HG03565 (cell line): ENCODE measurements at regions not wholly inside any gene's neighbourhood (a gene's known extent, or its start where the extent isn't known, plus 50 kb on each side); places are given as distances from the start of the nearest gene placed in this dataset.
"Not testable (repeated sequence)": the region's sequence is repeated elsewhere in the genome, so short reads cannot be mapped to it uniquely, and the experiment has no call there.

Experiments
- ATAC-seq: cut with Tn5 transposase; IDR thresholded peaks from one replicate; pipeline ENCODE4 v1.9.1; 2021; ENCODE audit warnings: mild to moderate bottlenecking, moderate library complexity; ENCODE audit not compliant: unreplicated experiment

GRCh38 chr6:145116591-145117178 is 618.6 kb downstream of the EPM2A start:
- ATAC-seq, result no peak

DNA sequence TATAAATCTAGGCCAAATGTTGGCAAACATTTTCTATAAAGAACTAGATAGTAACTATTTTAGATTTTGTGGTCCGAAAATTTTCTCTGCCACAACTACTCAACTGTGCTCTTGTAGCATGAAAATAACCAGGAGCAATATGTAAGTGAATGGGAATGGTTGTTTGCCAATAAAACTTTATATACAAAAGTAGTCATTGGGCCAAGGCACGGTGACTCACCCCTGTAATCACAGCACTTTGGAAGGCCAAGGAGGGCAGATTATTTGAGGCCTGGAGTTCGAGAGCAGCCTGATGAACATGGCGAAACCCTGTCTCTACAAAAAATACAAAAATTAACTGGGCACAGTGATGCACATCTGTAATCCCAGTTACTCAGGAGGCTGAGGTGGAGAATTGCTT is 617.1 kb downstream of the EPM2A start:
- ATAC-seq, result no peak

GRCh38 chr6:145119081-145119480 is 616.2 kb downstream of the EPM2A start:
- no peak for ATAC-seq

DNA sequence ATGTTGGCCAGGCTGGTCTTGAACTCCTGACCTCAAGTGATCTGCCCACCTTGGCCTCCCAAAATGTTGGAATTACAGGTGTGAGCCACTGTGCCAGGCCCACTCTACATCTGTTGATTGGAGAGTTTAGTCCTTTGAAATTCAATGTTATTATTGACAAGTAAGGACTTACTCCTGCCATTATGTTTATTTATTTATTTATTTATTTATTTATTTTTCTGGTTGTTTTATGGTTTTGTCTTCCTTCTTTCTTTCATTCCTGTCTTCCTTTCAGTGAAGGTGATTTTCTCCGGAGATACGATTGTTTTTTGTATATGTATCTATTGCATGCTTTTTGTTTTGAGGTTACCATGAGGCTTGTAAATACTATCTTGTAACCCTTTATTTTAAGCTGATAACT is 602.6 kb downstream of the EPM2A start:
- no peak for ATAC-seq

DNA sequence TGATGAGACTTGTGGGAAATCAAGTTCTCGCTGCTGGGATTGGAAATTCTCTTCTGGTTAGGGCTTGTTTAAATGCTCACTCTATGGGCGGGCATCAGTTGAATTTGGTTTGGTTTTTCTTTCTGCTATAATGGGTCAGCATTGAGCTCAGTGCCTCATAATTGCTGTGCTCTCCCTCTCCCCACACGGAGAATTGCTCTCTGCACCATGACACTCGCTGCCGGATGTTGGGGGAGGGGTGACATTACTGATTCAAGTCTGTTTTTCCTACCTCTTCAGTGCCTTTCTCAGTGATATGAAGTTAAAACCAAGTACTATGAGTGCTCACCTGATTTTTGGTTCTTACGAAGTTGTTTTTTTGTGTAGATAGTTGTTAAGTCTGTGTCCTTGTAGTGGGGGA is 599.6 kb downstream of the EPM2A start:
- ATAC-seq, result no peak

GRCh38 chr6:145137425-145137824 is 597.9 kb downstream of the EPM2A start:
- ATAC-seq, result no peak

- ATAC-seq, result no peak
Measured at GRCh38 chr6:145138469-145139139, 596.7 kb downstream of the EPM2A start.

DNA sequence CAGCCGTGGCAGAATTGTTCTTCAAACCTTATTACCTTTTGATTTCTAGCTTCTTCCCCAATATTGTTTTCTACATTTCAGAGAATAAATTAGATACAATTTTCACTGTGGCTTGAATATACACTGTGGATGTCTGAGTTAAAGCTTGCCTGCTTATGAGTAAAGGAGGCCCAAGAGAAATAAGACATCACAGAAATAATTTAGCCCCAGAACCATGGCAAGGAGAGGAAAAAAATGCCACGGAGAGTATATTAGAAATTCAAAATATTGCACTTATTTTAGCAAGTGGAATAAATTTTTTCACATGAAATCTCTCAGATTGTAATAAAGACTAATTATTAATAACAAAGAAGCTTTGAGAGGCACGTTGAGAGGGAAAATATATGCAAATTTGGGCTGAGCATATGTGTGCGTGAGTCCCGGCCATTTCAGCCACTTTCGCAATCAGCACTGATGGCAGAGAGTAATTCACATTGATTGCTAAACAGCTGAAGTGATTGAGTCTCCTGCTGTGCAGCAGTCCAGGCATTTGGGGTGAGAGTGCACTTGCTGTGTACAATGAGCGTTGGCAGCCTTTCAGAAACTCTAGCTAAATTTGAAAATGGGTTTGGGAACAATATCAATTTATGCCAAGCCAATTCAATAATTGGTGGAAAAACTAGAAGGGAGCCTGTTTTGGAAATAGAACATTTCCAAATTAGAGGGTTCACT is 596.0 kb downstream of the EPM2A start:
- no peak for ATAC-seq

DNA sequence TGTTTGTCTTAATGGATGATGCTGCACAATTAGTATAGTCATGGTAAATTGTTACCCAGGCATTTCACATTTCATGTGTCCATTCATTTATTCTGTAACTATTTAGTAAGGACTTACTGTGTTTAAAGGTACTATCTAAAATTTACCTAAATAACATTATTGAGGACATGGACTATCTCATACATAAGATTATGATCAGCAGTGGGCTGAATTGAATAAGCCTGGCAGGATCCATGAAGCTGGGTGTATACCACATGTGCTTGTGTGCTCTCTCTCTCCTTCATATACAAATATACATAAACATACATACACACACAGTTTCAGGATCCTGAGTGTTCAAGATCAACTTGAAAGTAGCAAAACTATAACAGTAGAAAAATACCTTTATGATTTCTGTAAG is 595.4 kb downstream of the EPM2A start:
- no peak for ATAC-seq

DNA sequence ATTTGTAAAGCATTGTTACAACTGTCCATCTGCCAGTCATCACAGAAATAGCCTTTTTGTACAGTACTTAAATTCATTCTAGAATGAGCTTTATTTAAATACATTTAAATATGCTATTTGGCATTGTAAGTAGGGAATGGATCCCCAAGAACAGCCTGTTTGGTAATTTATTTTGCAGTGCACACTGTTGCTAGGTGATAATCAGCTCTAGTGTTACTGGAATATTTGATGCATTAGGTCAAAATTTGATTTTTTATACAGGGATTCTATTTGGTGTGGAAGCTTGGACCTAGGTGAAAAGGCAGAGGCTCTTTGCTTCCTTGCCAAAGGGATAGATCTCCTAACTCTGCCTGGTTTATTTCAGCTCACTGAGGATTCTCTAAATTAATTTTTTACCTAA is 593.7 kb downstream of the EPM2A start:
- ATAC-seq, result no peak

- ATAC-seq, result no peak
Measured at GRCh38 chr6:145142958-145143357, 592.4 kb downstream of the EPM2A start.

DNA sequence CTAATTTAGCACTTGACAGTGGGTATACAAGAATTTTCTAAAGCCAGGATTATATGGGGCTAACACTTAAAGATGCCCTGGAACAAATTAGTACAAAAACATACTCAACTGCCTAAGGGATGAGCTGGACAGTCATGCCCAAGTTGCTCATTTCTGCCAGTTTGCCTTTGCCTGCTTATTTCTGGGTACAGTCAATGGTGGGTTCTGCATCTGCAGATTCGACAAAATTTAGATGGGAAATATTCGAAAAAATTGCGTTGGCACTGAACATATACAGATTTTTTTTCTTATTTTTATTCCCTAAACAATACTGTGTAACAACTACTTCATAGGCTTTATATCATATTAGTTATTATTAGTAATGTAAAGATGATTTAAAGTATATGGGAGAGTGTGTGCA is 591.9 kb downstream of the EPM2A start:
- no peak for ATAC-seq

DNA sequence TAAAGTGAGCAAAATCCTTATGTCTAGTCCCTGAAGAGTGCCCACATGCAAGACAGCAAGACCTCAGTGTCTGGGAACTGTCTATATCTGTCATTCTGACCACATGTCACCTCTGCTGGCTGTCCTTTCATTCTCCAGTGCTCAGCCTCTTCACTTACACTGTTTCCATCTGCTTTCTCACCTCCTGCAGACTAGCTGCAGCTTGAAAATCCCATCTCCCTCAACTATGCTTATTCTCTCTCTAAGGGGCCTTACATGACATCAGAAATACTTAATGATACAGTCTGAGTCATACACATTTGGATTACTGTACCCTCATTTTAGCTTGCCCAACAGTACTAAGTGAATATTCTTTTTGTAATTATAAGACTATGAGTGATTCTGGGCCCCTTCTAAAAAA is 587.8 kb downstream of the EPM2A start:
- no peak for ATAC-seq

GRCh38 chr6:145147981-145148749 is 587.2 kb downstream of the EPM2A start:
- peak; percentile 47 for ATAC-seq

- no peak for ATAC-seq
Measured at GRCh38 chr6:145148776-145149175, 586.5 kb downstream of the EPM2A start.

- no peak for ATAC-seq
Measured at GRCh38 chr6:145151624-145152023, 583.7 kb downstream of the EPM2A start.

DNA sequence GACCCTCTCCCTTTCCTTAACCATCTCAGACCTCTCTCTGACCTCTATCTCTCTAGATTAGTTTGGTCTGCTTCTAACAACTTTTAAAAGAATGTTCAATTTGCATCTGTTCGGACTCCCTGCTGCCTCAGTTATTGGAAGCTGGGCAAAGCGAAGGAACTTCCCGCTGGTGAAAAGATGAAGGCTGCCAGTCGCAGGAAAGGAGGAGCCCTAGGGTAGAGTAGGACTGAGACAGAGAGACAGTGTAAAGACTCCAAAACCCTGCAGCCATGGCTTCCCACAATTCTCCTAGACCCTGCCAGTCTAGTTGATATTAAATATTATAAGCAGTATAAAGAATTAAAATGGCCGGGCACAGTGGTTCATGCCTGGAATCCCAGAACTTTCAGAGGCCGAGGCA is 581.8 kb downstream of the EPM2A start:
- ATAC-seq, result no peak

GRCh38 chr6:145155411-145155810 is 579.9 kb downstream of the EPM2A start:
- no peak for ATAC-seq

GRCh38 chr6:145155873-145156782 is 579.2 kb downstream of the EPM2A start:
- ATAC-seq, result no peak

GRCh38 chr6:145158636-145159035 is 576.7 kb downstream of the EPM2A start:
- ATAC-seq, result not testable (repeated sequence)

- no peak for ATAC-seq
Measured at GRCh38 chr6:145159921-145160320, 575.4 kb downstream of the EPM2A start.
